Forelimb muscle (tissue), 1 donor: ENCODE measurements at regions not wholly inside any gene's neighbourhood (a gene's known extent, or its start where the extent isn't known, plus 50 kb on each side); places are given as distances from the start of the nearest gene placed in this dataset.

Source experiments
- DNase-seq: peaks from one replicate; pipeline ENCODE4 v3.0.0-alpha.2; 2013; ENCODE audit warnings: low read depth

DNA sequence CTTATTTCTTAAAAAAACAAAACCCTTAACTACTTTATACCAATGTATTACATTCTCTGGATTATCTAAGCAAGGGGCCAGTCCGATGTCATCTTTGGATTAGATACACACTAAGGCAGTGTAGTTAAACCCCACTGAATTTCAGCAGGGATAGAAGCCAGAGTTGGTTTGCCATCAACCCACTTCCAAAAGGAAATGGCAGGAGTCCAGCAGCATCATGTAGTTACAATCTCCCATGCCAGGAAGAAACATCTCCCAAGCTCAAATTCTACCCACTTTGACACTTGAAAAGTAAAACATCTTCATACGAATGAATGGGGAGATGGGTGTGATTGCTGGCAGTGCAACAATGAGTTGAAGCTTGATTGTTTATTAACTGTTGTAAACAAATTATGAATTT, 203.5 kb upstream of the PLXNC1 start:
- DNase-seq = no peak

- DNase-seq = no peak
Observed at GRCh38 chr12:93946542-93947150, 201.7 kb upstream of the PLXNC1 start.

- DNase-seq = no peak
Observed at GRCh38 chr12:93947486-93947885, 200.9 kb upstream of the PLXNC1 start.

GRCh38 chr12:93950311-93950710, 198.1 kb upstream of the PLXNC1 start:
- peak; percentile 38 for DNase-seq

DNA sequence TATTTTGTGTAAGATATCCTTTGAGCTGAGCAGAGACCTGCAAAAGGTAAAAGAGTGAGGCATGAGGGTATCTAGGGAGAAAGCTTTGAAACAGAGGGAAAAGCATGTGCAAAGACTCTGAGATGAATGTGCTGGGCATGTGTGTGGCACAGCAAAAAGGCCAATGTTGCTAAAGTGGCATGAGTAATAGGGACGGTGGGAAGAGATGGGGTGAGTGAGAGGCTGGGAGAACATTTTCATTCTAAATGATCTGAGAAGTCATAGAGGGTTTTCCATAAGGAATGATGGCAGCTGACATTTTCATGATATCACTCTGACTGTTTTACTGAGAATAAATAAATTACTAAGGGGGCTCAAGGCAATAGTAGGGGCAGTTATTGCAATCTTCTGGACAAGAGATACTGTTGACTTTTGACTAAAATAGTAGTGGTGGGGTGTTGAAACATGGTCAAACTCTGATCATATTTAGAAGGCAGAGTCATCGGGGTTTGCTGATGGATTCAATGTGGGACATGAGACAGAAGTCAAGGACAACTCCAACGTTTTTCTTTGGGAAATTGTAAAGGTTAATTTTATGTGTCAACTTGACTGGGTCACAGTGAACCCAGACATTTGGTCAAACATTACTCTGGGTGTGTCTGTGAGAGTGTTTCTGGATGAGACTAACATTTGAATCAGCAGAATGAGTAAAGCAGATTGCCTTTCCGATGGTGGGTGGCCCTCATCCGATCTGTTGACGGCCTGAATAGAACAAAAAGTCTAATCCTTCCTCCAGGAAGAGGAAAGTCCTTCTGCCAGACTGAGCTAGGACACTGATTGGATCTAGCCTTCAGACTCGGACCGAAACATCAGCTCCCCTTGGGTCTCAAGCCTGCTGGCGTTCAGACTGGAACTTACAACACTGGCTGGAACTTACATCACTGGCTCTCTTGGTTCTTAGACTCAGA, 193.9 kb upstream of the PLXNC1 start:
- DNase-seq = no peak

GRCh38 chr12:93956551-93956950, 191.8 kb upstream of the PLXNC1 start:
- DNase-seq = no peak

DNA sequence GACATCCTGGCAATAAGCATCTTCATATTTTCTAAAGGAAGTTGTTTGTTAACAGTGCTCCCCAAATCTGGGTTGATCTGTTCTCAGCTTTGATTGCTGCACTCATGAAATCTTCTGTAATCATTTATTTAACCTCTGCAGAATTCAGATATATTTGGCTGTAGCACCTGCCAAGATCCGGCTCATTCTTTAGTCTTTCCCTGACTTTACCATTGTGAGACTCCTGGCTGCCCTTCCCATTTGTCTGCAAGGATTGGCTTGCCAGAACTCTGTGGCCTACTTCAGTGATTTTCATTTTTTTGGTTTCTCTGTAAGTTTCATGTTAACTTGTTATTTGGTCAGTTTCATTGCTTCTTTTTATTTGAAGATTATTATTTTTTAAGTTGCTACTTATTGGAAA, 191.2 kb upstream of the PLXNC1 start:
- no peak for DNase-seq

- no peak for DNase-seq
Observed at GRCh38 chr12:93957870-93958269, 190.5 kb upstream of the PLXNC1 start.

DNA sequence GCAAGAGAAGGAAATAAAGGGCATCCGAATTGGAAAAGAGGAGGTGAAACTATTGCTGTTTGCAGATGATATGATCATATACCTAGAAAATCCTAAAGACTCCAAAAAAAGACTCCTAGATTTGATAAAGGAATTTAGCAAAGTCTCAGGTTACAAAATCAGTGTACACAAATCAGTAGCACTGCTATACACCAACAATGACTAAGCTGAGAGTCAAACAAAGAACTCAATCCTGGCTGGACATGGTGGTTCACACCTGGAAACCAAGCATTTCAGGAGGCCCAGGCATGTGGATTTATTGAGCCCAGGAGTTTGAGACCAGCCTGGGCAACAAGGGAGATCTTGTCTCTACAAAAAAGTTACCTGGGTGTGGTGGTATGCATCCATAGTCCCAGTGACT, 188.7 kb upstream of the PLXNC1 start:
- no peak for DNase-seq

DNA sequence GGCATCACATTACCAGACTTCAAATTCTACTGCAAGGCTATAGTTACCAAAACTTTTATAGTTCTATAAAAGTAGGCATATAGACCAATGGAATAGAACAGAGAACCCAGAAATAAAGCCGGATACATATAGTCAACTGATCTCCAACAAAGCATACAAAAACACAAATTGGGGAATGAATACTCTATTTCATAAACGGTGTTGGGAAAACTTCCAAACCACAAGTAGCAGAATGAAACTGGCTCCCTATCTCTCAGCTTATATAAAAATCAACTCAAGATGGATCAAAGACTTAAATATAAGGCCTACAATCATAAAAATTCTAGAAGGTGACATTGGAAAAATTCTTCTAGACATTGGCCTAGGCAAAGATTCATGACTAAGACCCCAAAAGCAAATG, 187.9 kb upstream of the PLXNC1 start:
- no peak for DNase-seq

DNA sequence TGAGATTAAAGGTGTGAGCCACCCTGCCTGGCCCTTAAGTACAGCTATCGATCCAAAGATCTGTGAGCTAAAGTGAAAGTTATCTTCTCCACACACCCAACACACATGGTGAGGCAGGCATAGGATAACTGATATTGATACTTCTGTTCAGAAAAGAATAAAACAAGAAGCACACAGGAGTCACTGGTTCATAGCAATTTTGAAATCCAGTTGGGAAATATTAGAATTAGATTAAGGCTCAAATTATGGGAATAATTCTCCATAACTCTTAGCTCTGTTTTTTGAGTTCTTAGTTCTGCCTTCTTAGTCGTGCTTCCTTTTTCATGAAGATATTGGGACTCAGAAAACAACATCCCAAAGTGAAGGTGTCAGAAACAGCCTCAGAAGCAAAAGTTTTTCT, 186.0 kb upstream of the PLXNC1 start:
- no peak for DNase-seq

DNA sequence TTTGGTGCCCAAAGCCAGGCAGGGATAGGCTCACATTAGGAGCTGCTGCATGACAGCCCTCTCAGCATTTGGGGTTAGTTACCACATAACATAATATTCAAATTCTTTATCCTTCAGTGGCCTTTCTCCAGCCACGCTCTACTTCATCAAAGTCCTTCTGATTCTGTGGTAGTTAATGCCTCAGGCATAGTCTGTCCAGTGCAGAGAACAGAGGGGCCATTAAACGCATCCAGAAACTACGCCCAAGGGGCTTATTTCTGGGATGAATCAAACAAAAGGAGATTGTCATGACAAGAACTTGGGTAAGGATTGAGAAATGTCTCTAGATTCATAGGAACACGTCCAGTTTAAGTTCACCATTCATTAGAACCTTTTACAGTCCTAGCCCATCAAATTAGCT, 183.4 kb upstream of the PLXNC1 start:
- DNase-seq = no peak

GRCh38 chr12:93966516-93967133, 181.8 kb upstream of the PLXNC1 start:
- no peak for DNase-seq

DNA sequence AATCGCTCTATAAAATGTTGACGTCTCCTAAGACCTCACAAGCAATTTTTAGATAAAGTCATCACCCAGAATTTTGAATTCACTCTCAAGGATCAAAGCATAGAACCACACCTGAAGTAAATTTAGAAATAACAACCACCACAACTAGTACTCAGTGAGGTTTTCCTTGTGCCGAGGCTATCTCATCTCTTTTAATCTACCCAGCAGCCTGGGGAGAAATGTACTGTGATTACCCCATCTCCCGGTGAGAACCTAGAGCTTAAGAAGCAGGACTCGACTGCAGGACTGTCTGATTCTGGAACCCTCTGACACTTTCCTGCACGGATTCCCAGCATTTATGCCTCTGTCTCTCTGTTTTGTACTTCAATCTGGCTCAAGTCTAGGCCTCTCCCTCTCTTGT, 180.9 kb upstream of the PLXNC1 start:
- DNase-seq = no peak

DNA sequence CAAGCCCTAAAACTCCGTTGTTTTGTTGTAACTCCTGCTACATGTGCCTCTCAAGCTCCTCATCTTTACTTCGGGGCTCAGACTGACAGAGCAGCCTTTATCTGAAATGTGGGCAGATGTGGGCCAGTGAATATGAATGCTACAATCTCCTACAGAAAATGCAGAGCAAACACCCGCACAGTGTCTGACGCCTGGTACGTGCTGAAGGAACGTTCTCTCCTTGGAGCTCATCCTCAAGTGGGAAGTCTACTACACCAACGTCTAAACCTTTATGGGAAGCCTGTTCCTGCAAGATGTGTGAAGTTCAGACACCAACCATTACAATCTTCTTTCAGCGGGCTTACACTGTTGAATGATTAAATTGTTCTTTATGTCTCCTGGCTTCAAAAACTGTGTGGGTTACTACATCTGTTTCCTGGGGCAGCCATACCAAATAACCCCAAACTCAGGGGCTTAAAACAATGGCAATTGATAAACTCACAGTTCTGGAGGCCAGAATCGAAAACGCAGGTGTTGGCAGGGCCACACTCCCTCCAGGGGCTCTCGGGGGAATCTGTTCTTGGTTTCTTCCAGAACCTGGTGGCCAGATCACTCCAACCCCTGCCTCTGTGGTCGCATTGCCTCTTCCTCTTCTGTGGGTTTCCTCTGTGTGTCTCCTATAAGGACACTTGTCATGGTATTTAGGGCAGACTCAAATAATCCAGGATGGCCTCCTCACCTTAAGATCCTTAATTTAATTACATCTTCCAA, 179.7 kb upstream of the PLXNC1 start:
- no peak for DNase-seq

DNA sequence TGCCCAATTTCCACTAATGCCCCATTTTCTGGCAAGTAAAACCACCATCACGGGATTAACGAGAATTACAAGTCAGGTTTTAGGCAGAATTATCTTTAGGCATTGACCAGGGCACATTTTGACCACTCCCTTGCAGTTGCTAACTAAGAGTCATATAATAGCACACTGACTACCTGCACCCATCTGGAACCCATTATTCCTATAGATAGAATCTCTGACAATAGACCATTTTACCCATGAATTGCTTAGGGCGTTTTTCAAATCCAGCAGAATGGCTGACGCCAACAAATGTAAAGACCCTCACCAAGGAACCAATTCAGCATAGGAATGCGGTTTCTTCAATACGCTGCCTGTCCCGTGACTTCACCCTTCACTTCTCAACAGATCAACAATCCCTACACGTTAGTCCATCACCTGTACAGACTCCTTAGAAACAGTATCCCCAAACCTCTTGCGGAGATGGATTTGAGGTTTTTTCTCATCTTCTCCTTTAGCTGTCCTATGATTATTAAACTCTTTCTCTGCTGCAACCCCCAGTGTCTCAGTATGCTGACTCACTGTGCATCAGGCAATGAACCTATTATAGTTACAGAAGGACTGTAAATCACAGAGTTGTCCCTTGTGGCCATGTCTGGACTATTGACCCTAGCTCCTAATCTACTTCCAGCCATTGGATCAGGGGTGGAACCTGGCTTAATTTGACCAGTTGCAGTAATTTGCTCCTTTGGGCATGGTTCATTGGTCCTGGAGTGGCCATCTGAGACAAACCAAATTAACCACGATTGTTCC, 177.3 kb upstream of the PLXNC1 start:
- no peak for DNase-seq

DNA sequence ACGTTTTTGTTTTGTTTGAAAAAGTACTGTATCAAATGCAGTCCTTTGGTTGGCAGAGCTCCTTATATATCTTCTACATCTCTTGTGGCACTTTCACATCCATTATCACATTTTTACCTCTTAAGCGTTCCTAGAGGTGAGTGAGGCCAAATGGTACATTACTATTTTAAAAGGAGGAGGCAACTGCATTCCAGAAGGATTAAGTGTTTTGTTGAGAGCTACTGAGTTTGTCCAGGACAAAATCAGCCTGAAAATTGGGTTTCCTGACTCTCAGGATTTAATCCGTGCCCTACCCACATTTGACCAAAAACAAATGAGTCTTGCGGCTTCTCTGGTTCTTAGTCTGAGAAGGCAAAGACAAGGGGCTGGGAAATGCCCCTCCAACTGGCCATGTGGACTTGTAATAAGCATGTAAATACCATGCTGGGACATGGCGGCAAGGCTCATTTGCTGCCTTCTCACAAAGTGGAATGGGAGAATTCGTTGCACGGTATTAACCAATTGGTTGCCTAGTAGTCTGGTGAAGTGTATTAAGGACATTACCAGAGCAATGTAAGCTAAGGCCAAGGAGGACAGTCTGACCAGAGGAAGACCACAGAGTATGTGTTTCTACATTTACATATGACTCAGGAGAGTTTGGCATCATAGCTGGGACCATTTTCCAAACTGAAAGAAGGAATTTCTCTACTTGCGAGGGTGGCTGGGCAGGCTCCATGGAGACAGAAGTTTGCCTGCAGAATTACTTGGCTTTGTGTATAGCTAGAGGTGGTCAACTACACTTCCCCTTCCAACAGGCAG, 175.8 kb upstream of the PLXNC1 start:
- no peak for DNase-seq

DNA sequence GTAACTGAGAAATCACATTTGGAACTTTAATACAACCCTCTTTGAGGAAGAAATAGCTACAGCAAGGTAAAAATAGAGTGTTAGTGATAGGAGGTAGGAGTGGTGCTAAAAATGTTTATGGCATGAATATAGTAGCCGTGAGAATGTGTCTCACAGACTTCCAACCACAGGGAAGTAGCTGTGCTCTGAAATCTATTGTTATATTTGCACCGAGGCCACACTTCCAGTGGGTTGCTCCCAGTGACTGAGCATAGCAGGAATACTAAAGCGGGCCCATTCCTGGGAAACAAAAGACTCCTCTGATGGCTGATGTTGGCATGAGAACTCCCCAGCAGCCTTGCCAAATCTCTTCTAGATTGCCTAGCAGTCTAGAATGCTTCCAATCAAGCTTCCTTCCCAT, 174.1 kb upstream of the PLXNC1 start:
- DNase-seq = no peak

DNA sequence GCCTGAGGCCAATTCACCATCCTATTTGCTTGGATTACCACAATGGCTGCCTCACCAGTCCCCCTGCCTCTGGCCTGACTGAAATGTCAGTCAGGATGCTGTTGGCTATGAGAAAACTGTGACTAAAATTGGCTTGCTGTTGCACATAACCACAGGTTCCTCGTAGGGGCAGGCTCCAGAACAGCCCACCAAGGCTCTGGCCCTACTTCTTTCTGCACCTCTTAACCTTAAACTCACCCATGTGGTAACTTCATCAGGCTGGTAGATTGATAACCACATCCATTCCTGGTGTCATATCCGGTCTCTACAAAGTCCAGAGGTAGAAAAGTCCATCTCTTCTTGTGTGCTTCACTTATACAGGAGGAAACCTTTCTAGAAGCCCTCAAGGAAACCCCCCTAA, 172.4 kb upstream of the PLXNC1 start:
- DNase-seq = no peak

- DNase-seq = no peak
Observed at GRCh38 chr12:93977081-93977480, 171.3 kb upstream of the PLXNC1 start.

- no peak for DNase-seq
Observed at GRCh38 chr12:93978553-93978952, 169.8 kb upstream of the PLXNC1 start.
